ENCODE measurements at regions not wholly inside any gene's neighbourhood (a gene's known extent, or its start where the extent isn't known, plus 50 kb on each side); places are given as distances from the start of the nearest gene placed in this dataset.

GRCh38 chr1:165080253-165080896, 276.1 kb downstream of the LMX1A start:
- TF ChIP-seq POLR2AphosphoS5 (IDR thresholded peaks at IDR 0.05; ENCODE audit: borderline replicate concordance, low read depth, low read length) (no peak), EZH2 (IDR thresholded peaks at IDR 0.05) (no peak)
